Heart right ventricle (tissue), 16 donors: ENCODE measurements at regions not wholly inside any gene's neighbourhood (a gene's known extent, or its start where the extent isn't known, plus 50 kb on each side); places are given as distances from the start of the nearest gene placed in this dataset.

Experiments used
- ATAC-seq, 8 donors: fragments of 200-7000 bp; cut with Tn5 transposase; one replicate each; pipeline ENCODE4 v1.9.1; 2020; ENCODE audit warnings: mild to moderate bottlenecking in 8 of 8, moderate library complexity in 8 of 8, moderate number of reproducible peaks in 1 of 8
- DNase-seq, 2 donors: peaks; one replicate each; pipeline ENCODE4 v3.0.0-alpha.2; 2020
- H3K27ac ChIP-seq, 10 donors: fragments of 200-600 bp; sonication (generic) in 2 of 10; one replicate each; pipeline versions ENCODE4 v1.5.0 to v1.8.0; 2020 to 2022; ENCODE audit warnings: mild to moderate bottlenecking in 3 of 10
- H3K27me3 ChIP-seq, 7 donors: fragments of 200-600 bp; one replicate each; pipeline ENCODE4 v1.8.0; 2021 to 2022; ENCODE audit warnings: mild to moderate bottlenecking in 2 of 7
- H3K36me3 ChIP-seq, 9 donors: fragments of 200-600 bp; sonication (generic) in 1 of 9; one replicate each; pipeline versions ENCODE4 v1.5.0 to v1.8.0; 2020 to 2022; ENCODE audit warnings: mild to moderate bottlenecking in 2 of 9
- H3K4me1 ChIP-seq, 9 donors: fragments of 200-600 bp; sonication (generic) in 1 of 9; one replicate each; pipeline versions ENCODE4 v1.5.0 to v1.8.0; 2020 to 2022; ENCODE audit warnings: mild to moderate bottlenecking in 4 of 9
- H3K4me3 ChIP-seq, 10 donors: fragments of 200-600 bp; sonication (generic) in 2 of 10; one replicate each; pipeline versions ENCODE4 v1.5.0 to v1.8.0; 2020 to 2022; ENCODE audit warnings: mild to moderate bottlenecking in 7 of 10, moderate library complexity in 2 of 10
- H3K9me3 ChIP-seq, 11 donors: fragments of 200-600 bp in 10 of 11; sonication (generic) in 2 of 11; one replicate each; pipeline versions ENCODE4 v1.5.0 to v1.8.0; 2013 to 2022; ENCODE audit warnings: mild to moderate bottlenecking in 2 of 11, control low read depth in 1 of 11, moderate library complexity in 1 of 11
- WGBS, 2 donors: extraction: QIAGEN DNeasy Blood & Tissue Kit; methylation state at CpG; one replicate each; pipeline ENCODE4 v1.1.7; 2013; ENCODE audit warnings: inconsistent platforms in 1 of 2; 5-methylcytosine and 5-hydroxymethylcytosine counted together
- intact Hi-C, 10 donors: fragments of 100-400 bp; cut with DNase I; formaldehyde crosslinking; loops; one replicate each; pipeline versions ENCODE4 v1.11.1 to v1.14.2; 2022
- TF ChIP-seq, protein P1 (sequence below), 9 donors: fragments of 200-600 bp; sonication (generic) in 2 of 9; IDR thresholded peaks; one replicate each; pipeline versions ENCODE4 v1.5.0 to v1.8.0; 2021 to 2022; ENCODE audit warnings: antibody characterized with exemption in 9 of 9, mild to moderate bottlenecking in 5 of 9, moderate library complexity in 1 of 9
- donor health status: Arrhythmogenic right ventricular cardiomyopathy.
- donor health status: ischemic (EF 13 %, LVEDD 7.1; RV severe dilation, severe dysfunction).
- donor health status: healthy with polysubstance abuse.
- donor health status: DM: no; HTN: yes; CAD: no.
- donor health status: DM: no; HTN: no; CAD: no.
- donor health status: ischemic (EF 25% LVEDD 6.9; RV normal size, moderate dysfunction).
- donor health status: ischemic (EF 25% LVEDD 5.7; RV mildly dilated, moderate dysfunction).
- donor health status: healthy.
- donor health status: DM: yes; HTN: yes; CAD: no.
- donor health status: Ischemic cardiomyopathy.
- donor health status: ischemic (EF 35%, LVEDD 5.7; RV mildly dilated, moderate dysfunction).
- donor health status: nonischemic (EF 11% LVEDD 7.7; RV severe dilation, severe dysfunction).
- donor health status: DM: yes; HTN: yes; CAD: no.
- donor health status: PGD.
- donor health status: ischemic (EF 29% LVEDD 5.4; RV normal size, mild dysfunction).
- donor health status: nonischemic (EF 23%, LVEDD 6.1; RV moderate dilation, normal function).

DNA sequence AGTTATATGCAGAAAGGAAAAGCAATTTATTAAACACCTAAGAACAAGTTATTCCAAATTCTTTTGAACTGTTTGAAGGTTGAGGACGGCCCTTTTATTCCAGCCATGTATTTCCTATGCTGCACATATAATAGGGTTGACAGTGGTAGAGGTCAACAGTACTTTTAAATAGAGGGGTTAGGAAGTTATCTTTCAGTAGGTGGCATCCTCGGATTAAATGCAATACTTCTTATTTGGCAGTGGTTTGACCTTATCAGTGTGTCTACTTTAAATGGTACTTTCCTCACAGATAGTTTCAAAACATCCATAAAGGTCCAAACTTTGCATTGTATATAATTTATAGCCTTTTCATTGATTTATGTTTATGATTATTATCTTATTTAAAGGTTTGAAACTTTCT is 558.7 kb downstream of the TUSC7 start:
- no peak for DNase-seq
- intact Hi-C loops: no loop called here
- no peaks in the 10 kb centered on the region for H3K4me1 ChIP-seq
- H3K36me3 ChIP-seq: no peaks in the 10 kb centered on the region
- TF ChIP-seq, protein P1, sequence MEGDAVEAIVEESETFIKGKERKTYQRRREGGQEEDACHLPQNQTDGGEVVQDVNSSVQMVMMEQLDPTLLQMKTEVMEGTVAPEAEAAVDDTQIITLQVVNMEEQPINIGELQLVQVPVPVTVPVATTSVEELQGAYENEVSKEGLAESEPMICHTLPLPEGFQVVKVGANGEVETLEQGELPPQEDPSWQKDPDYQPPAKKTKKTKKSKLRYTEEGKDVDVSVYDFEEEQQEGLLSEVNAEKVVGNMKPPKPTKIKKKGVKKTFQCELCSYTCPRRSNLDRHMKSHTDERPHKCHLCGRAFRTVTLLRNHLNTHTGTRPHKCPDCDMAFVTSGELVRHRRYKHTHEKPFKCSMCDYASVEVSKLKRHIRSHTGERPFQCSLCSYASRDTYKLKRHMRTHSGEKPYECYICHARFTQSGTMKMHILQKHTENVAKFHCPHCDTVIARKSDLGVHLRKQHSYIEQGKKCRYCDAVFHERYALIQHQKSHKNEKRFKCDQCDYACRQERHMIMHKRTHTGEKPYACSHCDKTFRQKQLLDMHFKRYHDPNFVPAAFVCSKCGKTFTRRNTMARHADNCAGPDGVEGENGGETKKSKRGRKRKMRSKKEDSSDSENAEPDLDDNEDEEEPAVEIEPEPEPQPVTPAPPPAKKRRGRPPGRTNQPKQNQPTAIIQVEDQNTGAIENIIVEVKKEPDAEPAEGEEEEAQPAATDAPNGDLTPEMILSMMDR (IDR thresholded peaks at IDR 0.05): no peak
- H3K27ac ChIP-seq: no peak overlapping the region
- 74 to 75% methylated on average over 2 of the region's 2 CpGs for WGBS, 2 donors
- no peak for ATAC-seq
- peaks cover 0 to 10% (median 0%) of the 10 kb centered on the region in 7 donors for H3K27me3 ChIP-seq
- H3K4me3 ChIP-seq: no peak overlapping the region
- H3K9me3 ChIP-seq: no peaks in the 10 kb centered on the region

- Histone ChIP-seq H3K4me1 (no peaks in the 10 kb centered on the region), H3K4me3 (no peak overlapping the region), H3K27ac (no peak overlapping the region), H3K36me3 (no peaks in the 10 kb centered on the region), H3K9me3 (no peaks in the 10 kb centered on the region), H3K27me3 (peaks cover 0 to 10% (median 0%) of the 10 kb centered on the region in 7 donors)
- 81 to 84% methylated on average over 2 of the region's 2 CpGs for WGBS, 2 donors
- intact Hi-C loops: no loop called here
- DNase-seq (no peak), ATAC-seq (no peak)
- TF ChIP-seq, protein P1 (IDR thresholded peaks at IDR 0.05): no peak
Measured at GRCh38 chr3:117272274-117272673, 562.7 kb downstream of the TUSC7 start.

DNA sequence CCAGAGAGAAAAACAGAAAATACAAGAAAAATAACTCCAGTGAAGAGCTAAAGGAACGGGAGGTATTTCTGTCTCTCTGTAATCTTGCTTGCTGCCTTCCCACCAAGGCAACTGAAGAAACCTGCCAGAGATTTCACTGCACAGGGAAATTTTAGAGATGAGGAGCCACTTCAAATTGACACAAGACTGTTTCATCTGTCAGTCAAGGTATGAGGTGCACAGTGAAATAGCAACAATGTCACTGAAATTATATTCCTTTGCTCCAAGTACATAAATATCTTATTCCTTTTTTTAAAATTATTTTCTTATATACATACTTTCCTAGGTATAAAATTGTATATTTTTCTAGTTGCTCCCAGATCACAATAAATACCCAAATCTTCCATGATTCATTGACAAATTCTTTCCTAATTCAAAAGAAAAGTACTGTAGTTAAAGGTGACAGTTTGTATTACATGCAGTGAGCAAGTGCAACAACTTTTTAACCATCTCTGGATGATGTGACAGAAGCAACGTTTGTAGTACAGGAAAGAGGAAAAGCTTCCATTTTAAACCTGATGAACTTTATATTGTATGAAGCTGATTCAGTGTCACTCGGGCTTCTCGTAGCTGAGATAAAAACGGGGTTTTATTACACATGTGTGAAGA is 563.4 kb downstream of the TUSC7 start:
- ATAC-seq: no peak
- Histone ChIP-seq H3K27me3 (peaks cover 0 to 10% (median 0%) of the 10 kb centered on the region in 7 donors), H3K9me3 (no peaks in the 10 kb centered on the region), H3K36me3 (no peaks in the 10 kb centered on the region), H3K27ac (no peak overlapping the region), H3K4me3 (no peak overlapping the region), H3K4me1 (no peaks in the 10 kb centered on the region)
- intact Hi-C loops: no loop called here
- no peak for DNase-seq
- TF ChIP-seq, protein P1 (IDR thresholded peaks at IDR 0.05): no peak
- WGBS, 2 donors: 56 to 58% methylated on average over 5 of the region's 5 CpGs

DNA sequence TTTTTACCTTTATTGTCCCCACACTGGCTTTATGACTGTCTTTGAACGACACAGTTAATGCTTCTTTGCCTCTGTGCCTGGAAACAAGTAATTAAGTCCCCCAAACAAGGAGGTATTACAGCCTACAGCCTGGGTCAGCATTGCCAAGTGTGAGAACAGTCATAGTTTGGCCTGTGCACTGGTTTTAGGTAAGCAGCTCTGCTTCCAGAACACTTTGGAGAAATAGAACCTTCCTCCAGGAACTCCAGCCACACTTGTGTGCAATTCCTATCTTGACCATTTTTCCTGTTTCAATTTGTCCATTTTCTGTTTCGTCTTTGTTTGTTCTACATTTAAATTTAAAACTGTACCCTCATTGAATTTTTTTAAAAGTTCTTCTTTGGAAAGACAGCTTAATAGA is 568.2 kb downstream of the TUSC7 start:
- H3K36me3 ChIP-seq: no peaks in the 10 kb centered on the region
- DNase-seq: no peak
- peak in 1 of 8 donors; percentile 37 for ATAC-seq
- no peak overlapping the region for H3K4me3 ChIP-seq
- 40 to 58% methylated on average over 2 of the region's 2 CpGs for WGBS, 2 donors
- peaks cover 0 to 8% (median 0%) of the 10 kb centered on the region in 9 donors for H3K4me1 ChIP-seq
- TF ChIP-seq, protein P1 (IDR thresholded peaks at IDR 0.05): no peak
- H3K9me3 ChIP-seq: no peaks in the 10 kb centered on the region
- intact Hi-C loops: no loop called here
- no peaks in the 10 kb centered on the region for H3K27me3 ChIP-seq
- no peak overlapping the region for H3K27ac ChIP-seq
